ENCODE measurements at regions not wholly inside any gene's neighbourhood (a gene's known extent, or its start where the extent isn't known, plus 50 kb on each side); places are given as distances from the start of the nearest gene placed in this dataset.

GRCh38 chr20:55253781-55254180 lies 751.5 kb downstream of the CBLN4 start:
- DNase-seq (ENCODE audit: low spot score): no peak

- no peak for DNase-seq (ENCODE audit: low spot score)
These were observed 752.8 kb downstream of the CBLN4 start for GRCh38 chr20:55252521-55252920.

- no peak for DNase-seq (ENCODE audit: low spot score)
These were observed 754.1 kb downstream of the CBLN4 start for GRCh38 chr20:55251170-55251569.

- DNase-seq (ENCODE audit: low spot score): no peak
These were observed 762.5 kb downstream of the CBLN4 start for GRCh38 chr20:55242853-55243252.

GRCh38 chr20:55239269-55239668 lies 763.9 kb downstream of the DOK5 start:
- DNase-seq (ENCODE audit: low spot score): no peak

GRCh38 chr20:55232647-55233046 lies 757.3 kb downstream of the DOK5 start:
- no peak for DNase-seq (ENCODE audit: low spot score)

- DNase-seq (ENCODE audit: low spot score): no peak
These were observed 754.1 kb downstream of the DOK5 start for GRCh38 chr20:55229451-55229850.

GRCh38 chr20:55216525-55217242 lies 741.3 kb downstream of the DOK5 start:
- DNase-seq (ENCODE audit: low spot score): no peak

- DNase-seq (ENCODE audit: low spot score): no peak
These were observed 738.3 kb downstream of the DOK5 start for GRCh38 chr20:55213653-55214052.

- DNase-seq (ENCODE audit: low spot score): no peak
These were observed 736.1 kb downstream of the DOK5 start for GRCh38 chr20:55211481-55211880.

GRCh38 chr20:55205665-55206064 lies 730.3 kb downstream of the DOK5 start:
- DNase-seq (ENCODE audit: low spot score): no peak

- no peak for DNase-seq (ENCODE audit: low spot score)
These were observed 724.9 kb downstream of the DOK5 start for GRCh38 chr20:55200317-55200716.

GRCh38 chr20:55194947-55195346 lies 719.6 kb downstream of the DOK5 start:
- no peak for DNase-seq (ENCODE audit: low spot score)

- no peak for DNase-seq (ENCODE audit: low spot score)
These were observed 710.8 kb downstream of the DOK5 start for GRCh38 chr20:55186228-55186627.

GRCh38 chr20:55175081-55175480 lies 699.7 kb downstream of the DOK5 start:
- no peak for DNase-seq (ENCODE audit: low spot score)

GRCh38 chr20:55174635-55175034 lies 699.2 kb downstream of the DOK5 start:
- no peak for DNase-seq (ENCODE audit: low spot score)

- DNase-seq (ENCODE audit: low spot score): no peak
These were observed 698.8 kb downstream of the DOK5 start for GRCh38 chr20:55174172-55174571.

- no peak for DNase-seq (ENCODE audit: low spot score)
These were observed 698.2 kb downstream of the DOK5 start for GRCh38 chr20:55173601-55174000.

GRCh38 chr20:55172310-55173002 lies 697.1 kb downstream of the DOK5 start:
- no peak for DNase-seq (ENCODE audit: low spot score)

GRCh38 chr20:55166063-55166462 lies 690.7 kb downstream of the DOK5 start:
- DNase-seq (ENCODE audit: low spot score): no peak

GRCh38 chr20:55160996-55161395 lies 685.6 kb downstream of the DOK5 start:
- no peak for DNase-seq (ENCODE audit: low spot score)

- no peak for DNase-seq (ENCODE audit: low spot score)
These were observed 684.6 kb downstream of the DOK5 start for GRCh38 chr20:55160037-55160436.

GRCh38 chr20:55159230-55159629 lies 683.8 kb downstream of the DOK5 start:
- no peak for DNase-seq (ENCODE audit: low spot score)

- DNase-seq (ENCODE audit: low spot score): no peak
These were observed 683.1 kb downstream of the DOK5 start for GRCh38 chr20:55158446-55158845.
